ENCODE measurements at regions not wholly inside any gene's neighbourhood (a gene's known extent, or its start where the extent isn't known, plus 50 kb on each side); places are given as distances from the start of the nearest gene placed in this dataset.

- TF ChIP-seq, protein P1, sequence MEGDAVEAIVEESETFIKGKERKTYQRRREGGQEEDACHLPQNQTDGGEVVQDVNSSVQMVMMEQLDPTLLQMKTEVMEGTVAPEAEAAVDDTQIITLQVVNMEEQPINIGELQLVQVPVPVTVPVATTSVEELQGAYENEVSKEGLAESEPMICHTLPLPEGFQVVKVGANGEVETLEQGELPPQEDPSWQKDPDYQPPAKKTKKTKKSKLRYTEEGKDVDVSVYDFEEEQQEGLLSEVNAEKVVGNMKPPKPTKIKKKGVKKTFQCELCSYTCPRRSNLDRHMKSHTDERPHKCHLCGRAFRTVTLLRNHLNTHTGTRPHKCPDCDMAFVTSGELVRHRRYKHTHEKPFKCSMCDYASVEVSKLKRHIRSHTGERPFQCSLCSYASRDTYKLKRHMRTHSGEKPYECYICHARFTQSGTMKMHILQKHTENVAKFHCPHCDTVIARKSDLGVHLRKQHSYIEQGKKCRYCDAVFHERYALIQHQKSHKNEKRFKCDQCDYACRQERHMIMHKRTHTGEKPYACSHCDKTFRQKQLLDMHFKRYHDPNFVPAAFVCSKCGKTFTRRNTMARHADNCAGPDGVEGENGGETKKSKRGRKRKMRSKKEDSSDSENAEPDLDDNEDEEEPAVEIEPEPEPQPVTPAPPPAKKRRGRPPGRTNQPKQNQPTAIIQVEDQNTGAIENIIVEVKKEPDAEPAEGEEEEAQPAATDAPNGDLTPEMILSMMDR (IDR thresholded peaks at IDR 0.05; ENCODE audit: low read length) = no peak
- TF ChIP-seq EZH2phosphoT487 (IDR thresholded peaks at IDR 0.05; ENCODE audit: low read length) = no peak
Measured at GRCh38 chr15:47212222-47213010, 504.9 kb upstream of the SEMA6D start.

Data from MM.1S (cell line).